HEK293 (cell line): ENCODE measurements at regions not wholly inside any gene's neighbourhood (a gene's known extent, or its start where the extent isn't known, plus 50 kb on each side); places are given as distances from the start of the nearest gene placed in this dataset.
A peak's percentile ranks its signal among the peaks of the same experiment; 100 is the strongest.

Experiments
- CTCF ChIA-PET: fragments of 350-600 bp; formaldehyde crosslinking; extraction: SDS; loops from one replicate; lab custom pipeline; 2021; ENCODE audit warnings: antibody characterized with exemption; lab: Yijun Ruan, JAX
- POLR2A ChIA-PET: fragments of 300-600 bp; formaldehyde crosslinking; extraction: SDS; loops from one replicate; lab custom pipeline; 2020; ENCODE audit warnings: antibody characterized with exemption, inconsistent platforms; lab: Yijun Ruan, JAX
- H3K27ac ChIP-seq: fragments of 200-500 bp; sonication (Bioruptor generic); 2 replicates; pipeline ENCODE4 v1.5.1; 2014; ENCODE audit warnings: low read depth, low read length, control low read depth, inconsistent platforms; ENCODE audit errors: extremely low read depth
- H3K36me3 ChIP-seq, 2 experiments: fragments of 200-500 bp in 1 of 2; sonication (Bioruptor generic) in 1 of 2; 1 replicate in 1 of 2; 2 replicates in 1 of 2; pipeline ENCODE4 v1.5.1; 2014 to 2017; ENCODE audit warnings: inconsistent platforms in 2 of 2, low read length in 2 of 2; ENCODE audit not compliant: control insufficient read depth in 2 of 2, insufficient read depth in 1 of 2
- H3K4me1 ChIP-seq: fragments of 200-500 bp; sonication (Bioruptor generic); 2 replicates; pipeline ENCODE4 v1.5.1; 2014; ENCODE audit warnings: mild to moderate bottlenecking, low read length, inconsistent platforms; ENCODE audit not compliant: control insufficient read depth, insufficient read depth
- H3K4me3 ChIP-seq: 2 replicates; pipeline ENCODE4 v1.5.1; 2011; ENCODE audit warnings: low read depth, mild to moderate bottlenecking, control low read depth, low read length, moderate library complexity
- H3K9me3 ChIP-seq: fragments of 200-500 bp; sonication (Bioruptor generic); 2 replicates; pipeline ENCODE4 v1.5.1; 2014; ENCODE audit warnings: low read depth, low read length, inconsistent platforms; ENCODE audit not compliant: control insufficient read depth, insufficient read depth
- KLF8 ChIP-seq: fragments of 450-650 bp; formaldehyde crosslinking; IDR thresholded peaks from 2 replicates; pipeline ENCODE4 v1.5.1; 2016; ENCODE audit warnings: missing biosample characterization, missing genetic modification characterization
- MZF1 ChIP-seq: fragments of 450-650 bp; formaldehyde crosslinking; IDR thresholded peaks from 2 replicates; pipeline ENCODE4 v1.5.1; 2017; ENCODE audit warnings: missing biosample characterization, missing genetic modification characterization, borderline replicate concordance
- OVOL3 ChIP-seq: fragments of 450-650 bp; formaldehyde crosslinking; IDR thresholded peaks from 2 replicates; pipeline ENCODE4 v1.5.1; 2016; ENCODE audit warnings: missing biosample characterization, missing genetic modification characterization
- SALL2 ChIP-seq: fragments of 450-650 bp; formaldehyde crosslinking; IDR thresholded peaks from 2 replicates; pipeline ENCODE4 v1.5.0; 2017; ENCODE audit warnings: missing biosample characterization, mild to moderate bottlenecking, missing genetic modification characterization, borderline replicate concordance
- SCRT1 ChIP-seq: fragments of 450-650 bp; formaldehyde crosslinking; IDR thresholded peaks from 2 replicates; pipeline ENCODE4 v1.5.1; 2016; ENCODE audit warnings: missing biosample characterization, missing genetic modification characterization, borderline replicate concordance
- SP3 ChIP-seq: fragments of 450-650 bp; formaldehyde crosslinking; IDR thresholded peaks from 2 replicates; pipeline ENCODE4 v1.5.1; 2016; ENCODE audit warnings: missing biosample characterization, missing genetic modification characterization
- ZBTB49 ChIP-seq: fragments of 450-650 bp; formaldehyde crosslinking; IDR thresholded peaks from 2 replicates; pipeline ENCODE4 v1.5.1; 2016; ENCODE audit warnings: missing biosample characterization, missing genetic modification characterization, low read depth
- ZBTB6 ChIP-seq: fragments of 450-650 bp; formaldehyde crosslinking; IDR thresholded peaks from 2 replicates; pipeline ENCODE4 v1.5.1; 2017; ENCODE audit warnings: missing biosample characterization, missing genetic modification characterization
- ZBTB8A ChIP-seq: fragments of 450-650 bp; formaldehyde crosslinking; IDR thresholded peaks from 2 replicates; pipeline ENCODE4 v1.5.1; 2016; ENCODE audit warnings: missing biosample characterization, missing genetic modification characterization
- ZNF16 ChIP-seq: fragments of 450-650 bp; formaldehyde crosslinking; IDR thresholded peaks from 2 replicates; pipeline ENCODE4 v1.5.1; 2016; ENCODE audit warnings: low read depth, missing biosample characterization, missing genetic modification characterization
- ZNF223 ChIP-seq: fragments of 450-650 bp; formaldehyde crosslinking; IDR thresholded peaks from 2 replicates; pipeline ENCODE4 v1.5.1; 2016; ENCODE audit warnings: missing biosample characterization, missing genetic modification characterization
- ZNF24 ChIP-seq: fragments of 450-650 bp; formaldehyde crosslinking; IDR thresholded peaks from 2 replicates; pipeline ENCODE4 v1.5.1; 2016; ENCODE audit warnings: missing biosample characterization, missing genetic modification characterization
- ZNF398 ChIP-seq: fragments of 450-650 bp; formaldehyde crosslinking; IDR thresholded peaks from 2 replicates; pipeline ENCODE4 v1.5.1; 2017; ENCODE audit warnings: missing biosample characterization, missing genetic modification characterization
- ZNF626 ChIP-seq: fragments of 450-650 bp; sonication (Bioruptor Pico); formaldehyde crosslinking; IDR thresholded peaks from 2 replicates; pipeline ENCODE4 v1.5.1; 2018; ENCODE audit warnings: missing biosample characterization, missing genetic modification characterization, inconsistent platforms
- ZNF629 ChIP-seq: fragments of 450-650 bp; formaldehyde crosslinking; IDR thresholded peaks from 2 replicates; pipeline ENCODE4 v1.5.1; 2017; ENCODE audit warnings: missing biosample characterization, missing genetic modification characterization
- ZNF639 ChIP-seq: fragments of 450-650 bp; formaldehyde crosslinking; IDR thresholded peaks from 2 replicates; pipeline ENCODE4 v1.5.1; 2016; ENCODE audit warnings: missing biosample characterization, missing genetic modification characterization
- ZNF645 ChIP-seq: fragments of 450-650 bp; formaldehyde crosslinking; IDR thresholded peaks from 2 replicates; pipeline ENCODE4; 2016; ENCODE audit warnings: missing biosample characterization, missing genetic modification characterization
- ZNF654 ChIP-seq: fragments of 450-650 bp; formaldehyde crosslinking; IDR thresholded peaks from 2 replicates; pipeline ENCODE4 v1.5.1; 2016; ENCODE audit warnings: low read depth, missing biosample characterization, missing genetic modification characterization

GRCh38 chr21:16002874-16003466 is 273.2 kb downstream of the USP25 start:
- TF ChIP-seq ZNF629 (tag by site-specific recombination), result no peak
- TF ChIP-seq ZNF654, result peak; percentile 44
- TF ChIP-seq ZNF626, result no peak
- no peak for TF ChIP-seq ZNF16 (tag by site-specific recombination)
- TF ChIP-seq OVOL3, result no peak
- Histone ChIP-seq H3K9me3 (no peaks in the 10 kb centered on the region), H3K27ac (no peak overlapping the region), H3K36me3 (no peaks in the 10 kb centered on the region), H3K4me1 (no peaks in the 10 kb centered on the region), H3K4me3 (no peak overlapping the region)
- ChIA-PET CTCF (interaction anchor here (0.6 to 1.8 kb wide), 12 partner anchors 10 to 734 kb away, joined by 3 to 10 read pairs (median 3); no protein-coding TSS in a partner anchor), POLR2A (no interaction called here)

- Histone ChIP-seq H3K4me3 (no peak overlapping the region), H3K4me1 (no peaks in the 10 kb centered on the region), H3K36me3 (no peaks in the 10 kb centered on the region), H3K9me3 (no peaks in the 10 kb centered on the region), H3K27ac (no peak overlapping the region)
- CTCF ChIA-PET, result interaction anchor here (0.6 to 1.8 kb wide), 5 partner anchors 108 to 1171 kb away, joined by 3 to 5 read pairs (median 3); no protein-coding TSS in a partner anchor
- TF ChIP-seq ZBTB49 (tag by site-specific recombination), result no peak
- no peak for TF ChIP-seq ZNF223 (tag by site-specific recombination)
- POLR2A ChIA-PET, result no interaction called here
These were observed 274.3 kb downstream of the USP25 start for GRCh38 chr21:16004086-16004485.

GRCh38 chr21:16004523-16004922 is 274.7 kb downstream of the USP25 start:
- no peak overlapping the region for H3K27ac ChIP-seq
- CTCF ChIA-PET, result interaction anchor here (0.6 to 0.7 kb wide), 2 partner anchors 220 to 1171 kb away, joined by 3 to 4 read pairs; no protein-coding TSS in a partner anchor
- TF ChIP-seq ZNF24 (tag by site-specific recombination) (no peak), KLF8 (tag by site-specific recombination) (no peak), ZNF645 (tag by site-specific recombination) (no peak), MZF1 (tag by site-specific recombination) (no peak), ZNF398 (no peak), ZNF639 (tag by site-specific recombination) (no peak), SALL2 (tag by site-specific recombination) (no peak), SP3 (tag by site-specific recombination) (no peak), ZBTB8A (tag by site-specific recombination) (no peak), ZBTB6 (no peak), SCRT1 (tag by site-specific recombination) (no peak)

More at GRCh38 chr21:16004523-16004922, 274.7 kb downstream of the USP25 start:
- POLR2A ChIA-PET, result no interaction called here
- no peaks in the 10 kb centered on the region for H3K36me3 ChIP-seq
- H3K4me1 ChIP-seq, result no peaks in the 10 kb centered on the region
- H3K9me3 ChIP-seq, result no peaks in the 10 kb centered on the region
- H3K4me3 ChIP-seq, result no peak overlapping the region
